Lower lobe of right lung (tissue), 2 donors: ENCODE measurements at regions not wholly inside any gene's neighbourhood (a gene's known extent, or its start where the extent isn't known, plus 50 kb on each side); places are given as distances from the start of the nearest gene placed in this dataset.

Source experiments
- ATAC-seq, 2 donors: fragments of 200-7000 bp; cut with Tn5 transposase; one replicate each; pipeline ENCODE4 v1.9.1; 2020 to 2022; ENCODE audit warnings: mild to moderate bottlenecking in 2 of 2, moderate library complexity in 2 of 2
- DNase-seq: peaks from one replicate; pipeline ENCODE4 v3.0.0-alpha.2; 2020
- H3K27ac ChIP-seq: fragments of 200-600 bp; one replicate; pipeline ENCODE4 v1.8.0; 2022
- H3K27me3 ChIP-seq: fragments of 200-600 bp; one replicate; pipeline ENCODE4 v1.8.0; 2022; ENCODE audit warnings: low read depth
- H3K36me3 ChIP-seq: fragments of 200-600 bp; one replicate; pipeline ENCODE4 v1.8.0; 2022; ENCODE audit warnings: mild to moderate bottlenecking
- H3K4me1 ChIP-seq: fragments of 200-600 bp; one replicate; pipeline ENCODE4 v1.8.0; 2022
- H3K4me3 ChIP-seq: fragments of 200-600 bp; one replicate; pipeline ENCODE4 v1.8.0; 2022; ENCODE audit warnings: mild to moderate bottlenecking
- H3K9me3 ChIP-seq: fragments of 200-600 bp; one replicate; pipeline ENCODE4 v1.8.0; 2022
- intact Hi-C: fragments of 100-400 bp; cut with DNase I; formaldehyde crosslinking; loops from one replicate; pipeline ENCODE4 v1.11.0; 2022
- TF ChIP-seq, protein P1 (sequence below): fragments of 200-600 bp; IDR thresholded peaks from one replicate; pipeline ENCODE4 v1.8.0; 2022; ENCODE audit warnings: antibody characterized with exemption, mild to moderate bottlenecking
- donor health status: DM: no; HTN: yes; CAD: no; lungs with severe emphysema.

GRCh38 chr10:124200011-124200410 is 106.6 kb upstream of the CHST15 start:
- Histone ChIP-seq H3K27me3 (no peaks in the 10 kb centered on the region), H3K4me3 (no peak overlapping the region), H3K4me1 (no peaks in the 10 kb centered on the region), H3K27ac (no peak overlapping the region), H3K9me3 (no peaks in the 10 kb centered on the region), H3K36me3 (no peaks in the 10 kb centered on the region)
- ATAC-seq, result no peak
- TF ChIP-seq, protein P1, sequence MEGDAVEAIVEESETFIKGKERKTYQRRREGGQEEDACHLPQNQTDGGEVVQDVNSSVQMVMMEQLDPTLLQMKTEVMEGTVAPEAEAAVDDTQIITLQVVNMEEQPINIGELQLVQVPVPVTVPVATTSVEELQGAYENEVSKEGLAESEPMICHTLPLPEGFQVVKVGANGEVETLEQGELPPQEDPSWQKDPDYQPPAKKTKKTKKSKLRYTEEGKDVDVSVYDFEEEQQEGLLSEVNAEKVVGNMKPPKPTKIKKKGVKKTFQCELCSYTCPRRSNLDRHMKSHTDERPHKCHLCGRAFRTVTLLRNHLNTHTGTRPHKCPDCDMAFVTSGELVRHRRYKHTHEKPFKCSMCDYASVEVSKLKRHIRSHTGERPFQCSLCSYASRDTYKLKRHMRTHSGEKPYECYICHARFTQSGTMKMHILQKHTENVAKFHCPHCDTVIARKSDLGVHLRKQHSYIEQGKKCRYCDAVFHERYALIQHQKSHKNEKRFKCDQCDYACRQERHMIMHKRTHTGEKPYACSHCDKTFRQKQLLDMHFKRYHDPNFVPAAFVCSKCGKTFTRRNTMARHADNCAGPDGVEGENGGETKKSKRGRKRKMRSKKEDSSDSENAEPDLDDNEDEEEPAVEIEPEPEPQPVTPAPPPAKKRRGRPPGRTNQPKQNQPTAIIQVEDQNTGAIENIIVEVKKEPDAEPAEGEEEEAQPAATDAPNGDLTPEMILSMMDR, result no peak
- intact Hi-C loops, result no loop called here
- no peak for DNase-seq

DNA sequence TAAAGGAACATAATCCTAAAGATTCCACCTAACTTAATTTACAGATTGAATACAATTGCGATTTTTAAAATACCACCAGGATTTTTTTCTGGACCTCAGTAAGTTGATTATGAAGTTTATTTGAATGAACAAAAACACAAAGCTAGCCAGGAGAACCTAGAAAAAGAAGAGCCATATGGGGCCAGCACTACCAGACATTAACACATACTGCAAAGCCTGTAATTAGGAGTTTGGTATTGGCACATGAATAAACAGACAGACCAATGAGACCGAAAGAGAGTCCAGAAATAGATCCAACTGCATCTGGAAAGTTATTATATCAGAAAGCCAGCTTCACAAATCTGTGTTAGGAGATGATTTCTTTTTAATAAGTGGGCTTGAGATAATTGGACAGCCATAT is 105.5 kb upstream of the CHST15 start:
- Histone ChIP-seq H3K36me3 (no peaks in the 10 kb centered on the region), H3K27ac (no peak overlapping the region), H3K4me3 (no peak overlapping the region), H3K27me3 (no peaks in the 10 kb centered on the region), H3K4me1 (no peaks in the 10 kb centered on the region), H3K9me3 (no peaks in the 10 kb centered on the region)
- intact Hi-C loops, result no loop called here
- DNase-seq, result no peak
- TF ChIP-seq, protein P1, result no peak
- ATAC-seq, result no peak

- no peaks in the 10 kb centered on the region for H3K9me3 ChIP-seq
- TF ChIP-seq, protein P1, result no peak
- no peak for DNase-seq
- no peaks in the 10 kb centered on the region for H3K36me3 ChIP-seq
- intact Hi-C loops, result no loop called here
- no peak for ATAC-seq
- no peaks in the 10 kb centered on the region for H3K4me1 ChIP-seq
- no peak overlapping the region for H3K27ac ChIP-seq
- no peaks in the 10 kb centered on the region for H3K27me3 ChIP-seq
- H3K4me3 ChIP-seq, result no peak overlapping the region
Measured at GRCh38 chr10:124198125-124198501, 104.7 kb upstream of the CHST15 start.

DNA sequence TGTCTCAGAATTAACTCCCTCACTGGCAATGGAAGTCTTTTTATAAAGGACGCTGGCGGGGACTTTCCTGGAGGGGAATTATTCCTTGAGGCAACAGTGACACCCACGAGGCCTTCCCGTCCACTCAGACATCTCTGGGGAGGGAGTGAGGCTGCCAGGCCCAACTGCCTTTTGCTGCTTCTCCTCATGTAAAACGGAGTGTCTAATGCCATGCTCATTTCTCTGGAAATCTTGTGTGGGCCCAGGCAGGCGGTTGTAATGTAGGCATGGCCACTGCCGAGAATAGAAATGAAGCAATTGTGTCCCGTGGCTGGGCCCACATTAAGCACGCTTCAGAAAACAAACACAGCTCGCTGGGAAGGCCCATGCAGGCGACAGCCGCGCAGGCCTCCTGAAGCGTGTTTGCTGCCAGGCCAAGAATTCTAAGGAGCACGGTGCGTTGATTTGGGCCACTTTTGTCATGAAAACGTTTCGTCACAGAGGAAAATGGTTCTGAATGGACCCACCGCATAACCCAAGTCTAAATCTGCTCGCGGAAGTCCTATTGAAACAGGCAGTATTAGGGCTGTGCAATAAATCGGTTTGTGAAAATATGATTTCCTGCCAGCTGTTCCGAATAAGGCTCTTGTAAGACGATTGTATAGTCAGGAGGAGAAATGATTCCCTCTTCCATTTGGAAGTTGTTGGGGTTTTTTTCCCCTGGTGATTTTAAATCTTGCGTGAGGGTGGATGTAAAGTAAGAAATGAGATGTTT is 104.2 kb upstream of the CHST15 start:
- H3K27ac ChIP-seq, result no peak overlapping the region
- intact Hi-C loops, result no loop called here

DNA sequence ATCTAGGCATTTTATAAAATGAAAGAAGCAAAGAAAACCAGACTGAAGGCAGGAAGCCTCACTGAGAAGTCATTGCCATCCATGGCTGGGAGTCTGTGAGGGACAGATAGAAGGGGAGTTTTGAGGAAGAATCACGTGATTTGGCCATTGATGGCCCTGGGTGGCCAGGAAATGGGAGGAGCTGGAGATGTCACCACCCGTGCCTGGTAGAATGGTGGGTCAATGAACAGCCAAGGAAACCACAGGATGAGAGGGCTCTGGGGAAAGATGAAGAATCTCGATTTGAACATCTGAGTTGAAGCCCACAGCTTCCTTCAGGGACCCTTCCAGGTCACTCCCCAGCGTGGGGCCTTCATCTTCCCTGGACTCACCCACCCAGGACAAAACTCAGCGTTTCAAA is 103.3 kb upstream of the CHST15 start:
- no peaks in the 10 kb centered on the region for H3K4me1 ChIP-seq
- no peaks in the 10 kb centered on the region for H3K9me3 ChIP-seq
- no peaks in the 10 kb centered on the region for H3K36me3 ChIP-seq
- H3K27ac ChIP-seq, result no peak overlapping the region
- no peak for DNase-seq
- no peak overlapping the region for H3K4me3 ChIP-seq
- intact Hi-C loops, result no loop called here
- TF ChIP-seq, protein P1, result no peak
- no peak for ATAC-seq
- no peaks in the 10 kb centered on the region for H3K27me3 ChIP-seq

More for the DNA sequence above, 104.2 kb upstream of the CHST15 start:
- no peak for ATAC-seq
- H3K9me3 ChIP-seq, result no peaks in the 10 kb centered on the region
- no peaks in the 10 kb centered on the region for H3K27me3 ChIP-seq
- no peaks in the 10 kb centered on the region for H3K4me1 ChIP-seq
- DNase-seq, result no peak
- TF ChIP-seq, protein P1, result no peak
- no peak overlapping the region for H3K4me3 ChIP-seq
- no peaks in the 10 kb centered on the region for H3K36me3 ChIP-seq
